Inflammatory macrophage treated with lipopolysaccharide for 1 hour (primary cell): ENCODE measurements at regions not wholly inside any gene's neighbourhood (a gene's known extent, or its start where the extent isn't known, plus 50 kb on each side); places are given as distances from the start of the nearest gene placed in this dataset.

Source experiments
- DNase-seq, 2 donors: peaks; one replicate each; pipeline ENCODE4 v3.0.0-alpha.2; 2020 to 2022

DNA sequence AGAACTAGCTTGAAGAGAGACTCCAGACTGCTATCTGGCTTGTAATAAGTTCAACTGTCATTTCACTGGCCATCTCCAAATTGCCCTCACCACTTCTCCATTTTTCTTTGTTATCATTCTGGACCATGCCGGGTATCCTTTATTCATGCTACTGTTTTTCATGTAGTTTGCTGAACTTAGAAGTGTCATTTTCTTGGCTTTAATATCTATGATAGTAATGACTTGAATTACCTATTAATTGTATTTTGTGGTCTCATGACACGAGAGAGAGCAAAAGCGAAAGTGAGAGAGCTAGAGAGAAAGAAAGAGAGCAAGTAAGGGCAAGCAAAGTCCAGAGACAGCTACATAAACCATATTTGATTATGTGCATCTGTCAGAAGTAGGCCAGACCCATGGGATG is 184.9 kb upstream of the ATP1B1 start:
- DNase-seq: no peak

DNA sequence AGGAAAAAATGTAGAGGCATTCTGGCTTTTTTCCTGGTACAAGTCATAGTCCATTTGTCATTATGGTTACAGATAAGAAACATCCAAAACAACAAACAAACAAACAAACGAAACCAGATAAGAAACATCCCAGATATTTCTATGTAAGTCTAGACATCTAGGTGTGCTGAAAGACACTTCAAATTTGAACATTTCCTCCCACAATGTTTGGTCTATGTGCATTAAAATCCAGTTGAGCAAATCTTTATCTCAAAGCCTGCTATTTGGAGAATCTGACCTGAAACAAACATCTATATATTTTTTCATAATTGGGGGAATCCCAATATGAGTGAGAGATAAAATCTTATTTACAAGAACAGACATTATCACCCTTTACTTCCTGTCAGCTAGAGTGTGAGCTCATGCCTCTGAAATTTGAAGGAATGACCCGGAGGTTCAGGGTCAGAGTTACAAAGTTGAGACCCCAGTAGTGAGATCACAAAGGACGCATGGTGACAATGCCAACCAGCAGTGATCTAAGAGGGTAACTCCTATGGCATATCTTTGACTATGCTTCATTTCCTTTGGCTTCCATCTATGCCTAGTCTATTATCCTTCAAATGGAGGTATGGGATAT is 182.9 kb upstream of the ATP1B1 start:
- DNase-seq: no peak

DNA sequence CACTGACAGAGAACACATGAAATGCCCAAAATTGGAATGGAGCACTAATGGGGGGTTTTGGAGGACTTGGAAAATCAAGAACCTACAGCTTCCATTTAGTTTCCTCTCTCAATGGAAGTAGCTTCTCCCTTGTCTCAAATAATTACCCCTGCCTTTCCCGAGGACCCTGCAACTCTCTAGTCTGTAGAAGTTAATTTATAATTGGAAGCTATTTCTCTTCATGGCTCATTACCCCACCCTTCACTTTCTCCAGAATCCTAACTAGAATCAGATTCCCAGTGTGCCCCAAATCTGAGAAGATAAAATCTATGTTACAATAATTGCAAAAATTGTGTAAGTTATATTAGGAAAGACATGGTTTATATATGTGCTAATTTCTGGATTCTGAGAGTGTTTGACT is 181.5 kb upstream of the ATP1B1 start:
- no peak for DNase-seq

DNA sequence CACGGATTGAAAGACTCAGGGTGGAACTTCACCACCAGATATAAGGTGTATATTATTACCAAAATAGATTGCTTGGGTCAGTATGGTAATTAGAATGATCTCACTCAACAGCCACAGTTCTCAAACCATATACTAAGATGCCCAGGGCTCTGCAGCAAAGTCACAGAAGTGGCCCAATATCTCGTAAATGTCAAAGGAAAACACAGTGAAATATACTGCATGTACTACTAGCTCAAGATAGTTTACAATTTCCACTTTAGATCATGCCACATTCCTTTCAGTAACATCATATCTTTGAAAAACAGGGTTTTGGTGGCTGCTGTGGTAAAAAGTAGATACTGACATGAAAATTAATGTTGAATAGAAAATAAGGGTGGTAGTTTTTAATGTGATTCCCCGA is 180.3 kb upstream of the ATP1B1 start:
- DNase-seq: no peak

DNA sequence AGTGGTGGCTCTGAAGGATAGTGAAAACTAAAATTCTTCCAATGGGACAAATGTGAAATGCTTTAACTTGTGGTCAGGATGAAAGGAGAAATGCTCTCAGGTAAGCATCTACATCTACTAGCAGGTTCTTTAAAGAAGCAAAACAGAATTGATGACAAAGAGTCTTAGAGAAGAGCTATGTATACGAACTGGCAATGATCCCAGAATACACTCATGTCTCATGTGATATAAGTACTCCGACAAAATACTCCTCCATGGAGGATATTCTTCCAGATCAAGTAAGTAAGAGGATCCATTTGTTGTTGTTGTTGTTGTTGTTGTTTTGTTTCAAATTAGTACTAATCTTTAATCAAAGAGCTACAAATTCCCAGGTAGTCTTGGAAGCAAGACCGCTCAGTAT is 174.0 kb upstream of the ATP1B1 start:
- DNase-seq: no peak

DNA sequence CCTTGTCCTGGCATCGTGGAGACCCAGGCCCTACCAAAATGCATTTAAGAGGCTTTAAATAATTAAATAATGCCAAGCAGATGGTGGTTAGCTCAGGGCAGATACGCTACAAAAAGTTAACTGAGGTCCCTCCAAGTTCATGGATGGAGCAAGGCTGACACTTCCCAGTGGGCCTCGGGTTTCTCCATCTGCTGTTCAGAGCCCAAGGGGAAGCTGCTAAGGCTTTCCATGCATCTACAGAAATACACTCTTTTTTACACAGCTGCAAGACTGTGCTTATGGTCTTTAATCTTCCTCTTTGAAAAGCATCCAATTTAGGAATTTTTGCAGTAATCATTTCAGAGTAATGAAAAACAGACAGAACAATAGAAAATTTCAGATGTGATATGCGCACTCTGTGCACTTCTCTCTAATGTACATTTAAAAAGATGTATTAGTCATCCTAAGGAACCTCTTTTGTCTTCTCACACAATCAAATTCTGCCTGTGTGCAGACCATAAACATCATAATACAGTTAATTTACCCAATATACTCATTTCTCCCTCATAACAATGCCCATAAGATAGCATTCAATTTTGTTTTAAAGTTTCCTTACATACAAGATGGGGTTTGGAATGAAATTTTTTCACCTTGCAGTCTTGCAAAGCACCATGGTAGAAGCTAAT is 173.2 kb upstream of the ATP1B1 start:
- DNase-seq: no peak

DNA sequence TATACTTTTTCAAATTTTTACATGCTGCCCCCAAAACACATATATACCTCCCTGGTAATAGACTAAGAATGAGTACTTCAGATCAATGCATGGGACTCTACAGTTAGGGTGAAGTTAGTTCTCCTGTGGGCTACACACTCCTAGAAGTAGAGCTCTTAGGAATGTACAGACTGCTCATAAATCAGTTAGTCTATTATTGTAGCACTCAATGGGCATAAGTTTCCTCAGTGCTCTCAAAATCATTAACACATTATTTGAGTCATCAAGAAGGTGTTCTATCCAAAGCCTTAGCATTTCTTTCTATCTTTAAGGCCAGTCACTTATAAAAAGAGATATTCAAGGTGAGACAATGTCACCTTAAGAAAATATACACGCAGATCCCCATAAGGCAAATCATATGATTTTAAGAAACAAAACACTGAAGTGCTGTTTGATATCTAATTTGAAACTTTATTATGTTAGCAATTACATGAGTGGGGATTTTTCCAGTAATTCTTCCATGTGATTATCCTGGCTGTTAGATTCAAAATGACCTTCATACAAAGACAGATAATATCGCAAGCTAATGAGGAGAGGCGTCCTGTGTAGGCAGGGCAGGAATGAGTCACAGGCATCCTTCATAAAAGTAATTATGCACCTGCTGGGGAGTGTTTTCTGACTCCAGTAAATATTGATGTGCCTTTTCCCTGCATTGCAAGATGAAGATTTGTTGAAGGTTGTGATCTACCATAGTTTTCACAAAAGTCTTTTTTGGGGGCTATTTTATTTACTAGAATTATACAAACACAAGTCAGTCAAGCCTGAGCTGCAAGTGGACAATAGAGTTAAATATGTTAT is 167.2 kb upstream of the ATP1B1 start:
- DNase-seq: no peak

DNA sequence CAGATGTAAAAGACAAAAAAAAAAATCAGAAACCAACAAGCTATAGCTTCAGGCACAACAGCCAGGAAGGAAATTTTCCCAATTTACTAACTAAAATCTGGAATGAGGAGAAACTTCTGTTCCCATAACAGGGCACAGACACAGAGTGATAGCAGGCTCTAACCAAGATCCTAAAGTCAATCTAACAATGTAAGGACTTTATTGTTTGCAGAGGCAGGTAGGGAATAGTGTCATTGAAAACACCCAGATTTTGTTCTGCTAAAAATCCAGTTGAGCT is 166.6 kb upstream of the ATP1B1 start:
- DNase-seq: no peak

DNA sequence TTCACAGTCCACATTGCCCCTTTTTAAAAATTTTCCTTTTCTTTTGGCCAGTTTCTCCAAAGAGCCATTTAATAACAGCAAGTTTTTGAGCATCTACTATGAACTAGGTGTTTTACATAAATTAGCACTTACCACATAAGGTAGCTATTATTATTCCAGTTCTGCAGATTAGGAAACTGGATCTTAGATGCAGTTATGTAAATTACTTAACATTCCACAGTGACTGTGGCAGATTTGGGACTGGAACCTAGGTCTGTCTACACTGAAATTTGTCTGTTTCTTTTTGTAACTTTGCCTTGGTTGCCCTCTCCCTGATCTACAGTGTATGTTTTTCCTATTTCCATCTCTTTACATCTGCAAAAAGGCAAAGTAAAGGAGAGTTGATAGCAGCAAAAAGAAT is 164.8 kb upstream of the ATP1B1 start:
- DNase-seq: no peak

DNA sequence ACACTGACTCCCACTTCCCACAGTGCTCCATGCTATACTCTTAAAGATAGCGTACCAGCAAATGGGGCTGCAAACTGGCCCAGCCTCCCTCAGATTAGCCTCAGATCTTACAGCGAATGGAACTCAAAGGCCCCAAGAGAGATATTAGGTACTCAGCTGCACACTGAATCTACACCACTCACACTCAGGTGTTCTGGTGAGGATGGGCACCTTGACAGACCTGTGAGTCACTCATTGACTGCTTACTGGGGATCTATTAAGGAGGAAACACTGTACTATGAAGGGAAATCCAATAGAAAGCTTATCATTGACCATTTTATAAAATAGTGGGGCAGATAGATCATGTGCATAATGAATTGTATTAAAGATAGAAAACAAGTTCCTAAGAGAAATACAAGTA is 164.3 kb upstream of the ATP1B1 start:
- no peak for DNase-seq

DNA sequence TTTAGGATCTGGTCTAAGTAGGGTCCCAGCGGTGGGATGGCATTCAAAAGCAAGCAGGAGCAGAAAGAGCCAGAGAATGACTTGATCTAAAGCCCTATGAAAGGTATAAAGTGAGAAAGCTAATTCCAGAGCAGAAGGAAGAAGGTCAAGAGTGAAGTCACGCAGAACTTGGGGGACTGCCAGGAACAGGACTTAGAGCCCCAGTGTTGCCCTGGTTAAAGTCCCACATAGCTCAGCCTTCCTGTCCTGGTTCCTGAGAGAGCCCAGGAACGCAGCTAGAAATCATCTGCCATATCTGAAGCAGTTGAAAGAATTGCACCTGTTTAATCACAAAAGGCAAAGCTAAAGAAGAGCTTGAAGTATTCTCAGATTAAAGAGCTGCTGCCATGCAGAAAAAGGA is 160.6 kb upstream of the ATP1B1 start:
- DNase-seq: no peak

DNA sequence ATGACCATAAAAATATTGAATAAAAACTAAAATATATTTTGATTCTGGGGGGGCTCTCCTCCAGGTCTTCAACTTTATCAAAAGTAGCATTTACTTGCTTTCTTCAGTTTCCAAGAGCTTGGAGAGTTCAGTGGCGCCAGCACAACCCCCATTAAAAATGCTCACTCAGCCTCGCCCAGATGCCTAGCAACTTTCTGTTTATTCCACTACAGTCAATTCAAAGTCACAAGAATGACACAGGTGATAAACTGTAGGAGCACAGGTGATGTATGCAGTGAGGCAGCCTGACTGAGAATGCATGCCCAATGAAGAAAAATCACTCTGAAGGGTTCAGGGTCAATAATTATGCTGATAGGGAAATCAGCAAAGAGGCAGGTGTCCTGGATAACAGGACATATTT is 159.4 kb upstream of the ATP1B1 start:
- no peak for DNase-seq

DNA sequence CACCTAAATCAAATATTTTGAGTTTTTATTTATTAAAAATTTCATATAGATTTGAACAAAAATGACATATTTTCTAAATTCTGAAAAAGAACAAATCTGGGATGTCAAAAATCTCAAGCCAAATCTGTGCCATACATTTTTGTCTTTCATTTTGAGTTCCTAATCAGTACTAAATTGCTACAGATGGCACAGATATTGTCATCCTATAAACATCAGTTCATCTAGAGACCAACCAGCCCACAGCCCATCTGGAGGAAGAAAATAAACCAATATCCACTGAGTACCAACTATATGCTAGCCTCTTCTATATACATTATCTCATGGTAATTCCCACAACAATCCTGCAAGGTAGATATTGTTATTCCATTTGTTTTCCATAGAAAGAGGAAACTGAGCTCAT is 156.8 kb upstream of the ATP1B1 start:
- DNase-seq: no peak

DNA sequence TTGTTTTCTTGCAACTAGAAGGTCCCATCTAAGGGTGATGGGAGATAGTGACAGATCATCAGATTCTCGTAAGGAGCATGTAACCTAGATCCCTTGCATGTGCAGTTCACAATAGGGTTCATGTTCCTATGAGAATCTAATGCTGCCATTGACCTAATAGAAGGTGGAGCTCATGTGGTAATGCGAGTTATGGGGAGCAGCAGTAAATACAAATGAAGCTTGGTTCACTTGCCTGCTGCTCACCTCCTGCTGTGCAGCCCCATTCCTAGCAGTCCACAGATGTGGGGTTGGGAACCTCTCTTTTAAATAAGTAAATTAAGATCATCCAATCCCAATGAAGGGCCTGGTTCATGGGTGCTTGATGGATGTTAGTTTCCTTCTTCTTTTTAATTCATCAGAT is 148.7 kb upstream of the ATP1B1 start:
- DNase-seq: no peak

DNA sequence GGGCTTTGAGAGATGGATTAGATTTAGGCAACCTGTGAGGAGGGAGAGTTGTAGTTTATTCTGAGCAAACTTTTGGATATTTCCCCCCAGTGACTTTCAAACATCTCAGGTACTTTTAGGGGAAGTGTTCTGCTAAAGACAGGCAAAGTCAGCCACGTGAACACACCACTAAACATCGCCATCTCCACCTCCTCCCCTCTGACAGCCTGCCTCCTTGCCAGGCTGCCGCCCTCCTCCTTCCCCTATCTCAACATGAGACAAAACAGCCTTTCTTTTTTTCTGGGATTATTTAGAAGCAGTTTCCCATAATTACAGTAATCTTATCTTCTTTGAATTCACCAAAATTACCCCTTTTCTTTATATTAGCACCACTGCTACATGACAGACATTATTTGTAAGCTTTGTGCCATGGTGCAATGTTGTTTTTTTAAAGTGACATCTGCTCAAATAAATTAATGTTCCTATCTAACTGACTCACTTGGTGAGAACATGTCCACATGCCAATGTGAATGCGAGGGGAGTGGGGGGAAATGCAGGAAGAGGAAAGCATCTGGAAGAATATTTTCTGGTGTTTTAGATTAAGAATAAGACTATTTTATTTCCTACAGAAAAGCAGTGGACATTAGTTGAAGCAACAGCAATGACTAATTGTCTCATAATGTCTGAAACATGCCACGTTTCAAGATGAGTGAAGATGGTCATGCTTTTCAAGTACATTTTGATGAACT is 147.8 kb upstream of the ATP1B1 start:
- no peak for DNase-seq

DNA sequence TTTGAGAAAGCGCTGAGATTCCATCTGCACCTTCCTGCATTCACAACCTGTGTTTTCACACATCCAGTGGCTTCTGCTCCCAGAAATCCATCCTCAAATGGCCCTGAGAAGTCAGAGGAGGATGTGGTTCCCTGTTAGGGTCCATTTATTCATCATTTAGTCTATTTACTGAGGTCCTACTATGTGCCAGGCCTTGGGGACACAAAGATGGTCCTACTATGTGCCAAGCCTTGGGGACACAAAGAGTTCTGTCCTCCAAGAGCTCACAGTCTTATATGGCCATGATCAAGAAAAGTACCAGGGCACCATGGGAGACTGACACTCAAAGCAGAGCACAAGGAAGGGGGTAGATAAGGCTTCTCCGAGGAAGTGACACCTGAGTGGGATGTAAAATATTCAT is 147.1 kb upstream of the ATP1B1 start:
- no peak for DNase-seq

DNA sequence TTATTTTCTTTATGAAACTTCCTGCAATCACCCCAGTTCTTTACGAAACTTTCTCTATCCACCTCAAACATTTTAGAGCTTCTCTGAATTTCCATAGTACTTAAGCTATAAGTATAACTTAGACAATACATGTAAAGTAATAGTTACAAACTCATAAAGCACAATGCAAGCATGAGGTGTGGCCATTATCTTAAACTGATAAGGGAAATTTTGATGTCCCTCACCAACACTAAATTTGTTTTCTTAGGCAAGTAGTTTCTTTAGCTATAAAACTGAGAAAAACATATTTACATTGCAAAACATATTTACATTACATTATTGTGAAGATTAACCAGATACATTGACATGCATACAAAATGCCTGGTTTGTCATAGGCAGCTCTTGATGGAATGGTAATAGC is 146.4 kb upstream of the ATP1B1 start:
- DNase-seq: no peak

DNA sequence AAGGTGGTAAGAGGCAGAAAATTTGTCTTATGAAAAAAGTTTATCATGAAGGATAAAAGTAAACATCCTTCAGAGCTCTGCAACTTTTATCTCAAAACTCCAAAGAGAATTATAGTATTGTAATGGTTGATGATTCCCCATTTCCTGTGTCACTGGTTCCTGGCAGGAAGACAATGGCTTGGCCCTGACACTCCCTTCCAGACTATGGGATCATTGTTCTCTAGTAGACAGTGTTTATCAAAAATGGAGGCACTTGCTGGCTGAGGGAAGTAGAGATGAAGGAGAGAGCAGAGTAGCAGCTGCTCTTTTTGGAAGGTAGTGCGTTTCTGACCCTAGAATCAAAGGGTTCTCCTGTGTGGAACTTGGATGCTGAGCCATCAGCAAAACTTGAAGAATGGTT is 145.9 kb upstream of the ATP1B1 start:
- no peak for DNase-seq

DNA sequence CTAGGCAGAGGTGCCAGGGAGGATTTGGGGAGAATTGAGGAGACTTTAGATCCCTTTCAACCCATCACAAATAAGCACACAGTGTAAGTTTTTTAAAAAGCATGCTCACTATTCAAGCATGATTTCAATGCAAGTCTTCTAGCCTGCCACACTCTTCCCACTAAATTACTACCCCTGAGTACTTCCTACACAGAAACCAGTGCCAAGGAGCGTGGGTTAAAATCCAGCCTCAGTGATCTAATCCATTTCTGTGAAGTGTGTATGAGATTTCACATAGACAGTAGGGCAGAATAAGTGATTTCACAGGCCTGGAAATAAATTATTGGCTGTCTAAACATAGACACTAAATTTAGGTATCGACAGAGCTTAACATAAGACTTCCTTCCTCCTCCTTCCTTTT is 142.9 kb upstream of the ATP1B1 start:
- DNase-seq: no peak

DNA sequence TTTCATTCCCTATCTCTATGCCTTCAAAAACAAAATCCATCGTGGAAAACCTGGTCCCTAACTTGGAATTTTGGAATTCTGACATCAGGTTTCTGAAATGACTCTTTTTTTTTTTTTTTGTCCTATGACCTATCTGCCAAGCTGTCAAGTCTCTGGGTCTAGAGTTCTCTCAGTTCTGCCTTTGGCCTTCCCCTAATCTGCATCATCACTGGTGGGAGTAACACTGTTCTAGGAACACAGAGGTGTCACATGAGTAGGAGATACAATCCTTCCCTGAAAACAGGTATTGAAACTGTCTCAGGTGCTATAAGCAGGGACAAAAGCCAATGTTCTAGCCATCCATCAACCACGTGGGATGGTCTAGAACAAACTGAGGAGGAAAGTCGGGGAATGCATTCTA is 142.0 kb upstream of the ATP1B1 start:
- peak in 1 of 2 donors; percentile 8 for DNase-seq

DNA sequence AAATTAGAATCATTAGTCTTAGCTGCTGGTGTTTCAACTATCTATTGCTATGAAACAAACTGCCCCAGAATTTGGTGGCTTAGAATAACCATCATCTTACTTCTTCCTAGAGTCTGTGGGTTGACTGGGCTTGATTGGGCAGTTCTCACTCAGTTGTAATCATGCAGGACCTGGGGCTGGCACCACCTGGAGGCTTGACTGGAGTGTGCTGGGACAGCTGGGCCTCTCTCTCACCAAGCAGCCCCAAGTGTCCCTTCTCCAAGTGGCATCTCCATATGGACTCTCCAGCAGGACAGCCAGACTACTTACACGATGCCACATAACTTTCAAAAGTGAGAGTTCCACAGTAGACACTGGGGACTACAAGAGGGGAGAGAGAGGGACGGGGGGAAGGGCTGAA is 140.3 kb upstream of the ATP1B1 start:
- no peak for DNase-seq

DNA sequence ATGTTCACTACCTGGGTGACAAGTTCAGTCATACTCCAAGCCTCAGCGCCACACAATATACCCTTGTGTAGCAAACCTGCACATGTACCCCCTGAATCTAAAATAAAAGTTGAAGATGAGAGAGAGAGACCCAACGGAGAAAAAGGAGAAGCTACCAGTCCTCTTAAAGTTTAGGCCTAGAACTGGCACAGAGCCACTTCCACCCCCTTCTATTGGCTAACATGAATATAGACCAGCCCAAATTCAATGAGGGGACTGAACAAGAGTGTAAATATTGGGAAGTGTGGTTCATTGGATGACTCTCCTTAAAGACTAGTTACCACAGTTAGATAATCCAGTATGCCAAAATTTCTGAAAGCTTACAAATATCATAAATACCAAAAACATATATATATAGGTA is 139.9 kb upstream of the ATP1B1 start:
- DNase-seq: peak in 1 of 2 donors; percentile 9

DNA sequence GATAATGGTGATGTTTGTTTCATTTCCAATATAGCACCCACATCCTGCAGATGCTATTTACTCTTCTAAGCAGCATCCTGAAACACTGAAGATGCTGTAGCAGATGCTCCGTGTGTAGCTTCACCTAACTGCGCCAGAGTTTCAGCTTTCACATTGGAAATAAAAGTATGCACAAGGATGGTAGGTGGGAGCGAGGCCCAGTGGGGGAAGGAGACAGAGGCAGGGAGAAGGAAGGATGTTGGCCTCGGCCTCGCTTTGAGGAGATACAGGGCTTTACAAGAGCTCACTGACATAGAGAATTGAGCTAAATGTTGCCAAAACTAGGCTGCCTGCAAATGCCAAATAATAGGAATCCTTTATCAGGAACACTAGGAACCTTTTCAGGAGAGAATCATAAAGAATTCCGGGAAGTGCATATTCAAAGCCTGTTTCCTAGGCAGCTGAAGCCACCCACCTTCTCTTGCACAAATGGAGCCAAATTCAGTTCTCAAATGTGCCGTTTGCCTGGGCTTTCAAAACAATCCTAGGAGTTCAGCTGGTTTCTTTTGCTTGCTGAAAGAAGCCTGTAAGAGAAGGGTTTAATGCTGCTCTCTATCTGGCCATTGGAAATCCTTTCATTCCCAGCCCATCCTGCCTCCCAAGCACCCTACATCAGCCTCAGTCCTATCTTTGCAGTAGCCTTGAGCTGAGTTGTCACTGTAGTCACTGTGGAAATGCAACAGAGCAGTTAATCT is 135.4 kb upstream of the ATP1B1 start:
- no peak for DNase-seq
